HepG2 (cell line): ENCODE measurements at regions not wholly inside any gene's neighbourhood (a gene's known extent, or its start where the extent isn't known, plus 50 kb on each side); places are given as distances from the start of the nearest gene placed in this dataset.
A peak's percentile ranks its signal among the peaks of the same experiment; 100 is the strongest.

Source experiments
- ATAC-seq: fragments of 200-7000 bp; cut with Tn5 transposase; 3 replicates; pipeline ENCODE4 v1.9.1; 2020; ENCODE audit warnings: mild to moderate bottlenecking, moderate library complexity
- BruUV-seq: library from RNA; stranded (reverse); fragments of 400-500 nt; replicated peaks from 2 replicates; lab custom pipeline; 2021; lab: Mats Ljungman, UMichigan
- CTCF ChIA-PET: fragments of 300-600 bp; formaldehyde crosslinking; extraction: SDS; loops from one replicate; lab custom pipeline; 2021; ENCODE audit warnings: low total read pairs, inconsistent platforms, low intra/inter-chr PET ratio; lab: Yijun Ruan, JAX
- POLR2A ChIA-PET: fragments of 350-600 bp; sonication (Branson Sonifier 250); formaldehyde crosslinking; loops from one replicate; lab custom pipeline; 2020; ENCODE audit warnings: antibody characterized with exemption, inconsistent platforms; lab: Yijun Ruan, JAX
- DNase-seq: peaks from one replicate; pipeline ENCODE4 v3.0.0-alpha.2; 2015; ENCODE audit warnings: low spot score
- FAIRE-seq: peaks from 3 replicates; lab custom pipeline; 2011; peaks lifted over from hg19 to GRCh38; lab: Jason Lieb, UNC
- H2AFZ ChIP-seq: one replicate; pipeline ENCODE4 v1.6.1; 2011; ENCODE audit warnings: low read length, inconsistent platforms
- H3K27ac ChIP-seq: fragments of 300-600 bp; 3 replicates; pipeline ENCODE4 v1.8.0; 2011; ENCODE audit warnings: mixed run types, mild to moderate bottlenecking, mixed read lengths, low read length, inconsistent platforms; ENCODE audit not compliant: insufficient read depth; ENCODE audit errors: extremely low read length
- H3K27me3 ChIP-seq, 2 experiments: fragments of 200-600 bp in 1 of 2; 2 replicates in 1 of 2; 3 replicates in 1 of 2; pipeline versions ENCODE4 v1.6.0 to v1.8.0; 2011; ENCODE audit warnings: low read length in 2 of 2, mild to moderate bottlenecking in 2 of 2, moderate library complexity in 2 of 2, inconsistent platforms in 1 of 2; ENCODE audit not compliant: insufficient read depth in 2 of 2, control insufficient read depth in 1 of 2
- H3K36me3 ChIP-seq, 2 experiments: fragments of 200-600 bp in 1 of 2; replicated peaks in 1 of 2; 2 replicates in 1 of 2; 3 replicates in 1 of 2; pipeline versions ENCODE4 v1.5.1 to v1.8.0; 2011; ENCODE audit warnings: low read length in 2 of 2, inconsistent platforms in 1 of 2; ENCODE audit not compliant: insufficient read depth in 2 of 2, control insufficient read depth in 1 of 2
- H3K4me1 ChIP-seq: 2 replicates; pipeline ENCODE4 v1.5.1; 2012; ENCODE audit warnings: low read length, inconsistent platforms; ENCODE audit not compliant: insufficient read depth
- H3K4me2 ChIP-seq: 2 replicates; pipeline ENCODE4 v1.6.0; 2011; ENCODE audit warnings: low read depth, low read length, inconsistent platforms
- H3K4me3 ChIP-seq, 3 experiments: fragments of 200-600 bp in 1 of 3; sonication (generic), shearing (Covaris generic) in 1 of 3; replicated peaks in 1 of 3; 2 replicates each; pipeline ENCODE4 v1.5.1; 2011 to 2016; ENCODE audit warnings: low read length in 3 of 3, inconsistent platforms in 2 of 3, low read depth in 2 of 3, mild to moderate bottlenecking in 2 of 3, control low read depth in 1 of 3, mixed read lengths in 1 of 3; ENCODE audit not compliant: insufficient read depth in 1 of 3
- H3K79me2 ChIP-seq: one replicate; pipeline ENCODE4 v1.6.1; 2011; ENCODE audit warnings: low read length, inconsistent platforms; ENCODE audit not compliant: insufficient read depth
- H3K9ac ChIP-seq: 2 replicates; pipeline ENCODE4 v1.6.0; 2011; ENCODE audit warnings: mild to moderate bottlenecking, low read depth, low read length, inconsistent platforms; ENCODE audit not compliant: insufficient read depth
- H3K9me3 ChIP-seq: 2 replicates; pipeline ENCODE4 v1.5.1; 2012; ENCODE audit warnings: mild to moderate bottlenecking, low read length
- H4K20me1 ChIP-seq: 2 replicates; pipeline ENCODE4 v1.6.0; 2011; ENCODE audit warnings: inconsistent platforms, mild to moderate bottlenecking, low read length, moderate library complexity; ENCODE audit not compliant: insufficient read depth
- CREB1 ChIP-seq, 2 experiments: fragments of 450-650 bp in 1 of 2; IDR thresholded peaks; 2 replicates each; pipeline ENCODE4 v1.6.1; 2016 to 2017; ENCODE audit warnings: control low read depth in 1 of 2, mild to moderate bottlenecking in 1 of 2, missing compliant biosample characterization in 1 of 2, missing genetic modification characterization in 1 of 2
- DR1 ChIP-seq: sonication (generic); formaldehyde crosslinking; IDR thresholded peaks from 2 replicates; pipeline ENCODE4 v1.8.0; 2021; ENCODE audit warnings: mild to moderate bottlenecking, missing genetic modification reagents, inconsistent platforms
- SATB2 ChIP-seq: sonication (generic); formaldehyde crosslinking; IDR thresholded peaks from 2 replicates; pipeline ENCODE4 v1.5.0; 2020; ENCODE audit warnings: missing genetic modification reagents
- SRSF1 ChIP-seq: fragments of 200-400 bp; formaldehyde crosslinking; optimal IDR thresholded peaks from 2 replicates; pipeline ENCODE3; 2017; ENCODE audit warnings: mild to moderate bottlenecking, low read depth, low read length, moderate library complexity
- SRSF4 ChIP-seq: fragments of 200-400 bp; formaldehyde crosslinking; IDR thresholded peaks from one replicate; pipeline ENCODE4 v1.6.1; 2018; ENCODE audit warnings: mild to moderate bottlenecking, low read depth, low read length, moderate library complexity; ENCODE audit not compliant: poor library complexity, severe bottlenecking
- SUZ12 ChIP-seq: fragments of 150-350 bp; IDR thresholded peaks from 2 replicates; pipeline ENCODE4 v1.6.1; 2014; ENCODE audit warnings: low read depth, low read length
- ZMAT3 ChIP-seq: sonication (generic); formaldehyde crosslinking; conservative IDR thresholded peaks from 2 replicates; pipeline ENCODE4 v1.7.0; 2021; ENCODE audit warnings: missing genetic modification reagents
- ZNF143 ChIP-seq: sonication (generic); formaldehyde crosslinking; IDR thresholded peaks from 2 replicates; pipeline ENCODE4 v1.4.0; 2020; ENCODE audit warnings: missing genetic modification reagents
- ZNF562 ChIP-seq: sonication (generic); formaldehyde crosslinking; IDR thresholded peaks from 2 replicates; pipeline ENCODE4 v1.8.0; 2022; ENCODE audit warnings: missing genetic modification reagents, borderline replicate concordance
- ZNF713 ChIP-seq: sonication (generic); formaldehyde crosslinking; IDR thresholded peaks from 2 replicates; pipeline ENCODE4 v1.4.0; 2020; ENCODE audit warnings: mild to moderate bottlenecking, missing genetic modification reagents
- ZNF761 ChIP-seq: sonication (generic); formaldehyde crosslinking; conservative IDR thresholded peaks from 2 replicates; pipeline ENCODE4 v1.4.0; 2020; ENCODE audit warnings: mild to moderate bottlenecking, missing genetic modification reagents
- WGBS: methylation state at CpG from one replicate; pipeline ENCODE4 v1.1.6; 2017; ENCODE audit warnings: low lambda C conversion rate; 5-methylcytosine and 5-hydroxymethylcytosine counted together
- in situ Hi-C: cut with HindIII; loops from 2 replicates; pipeline ENCODE4 v1.10.0; 2017; ENCODE audit warnings: low pct_unique_long_range_greater_than_20kb; ENCODE audit not compliant: extremely low pct_ligation_motif_present
- intact Hi-C: fragments of 100-400 bp; cut with micrococcal nuclease; formaldehyde crosslinking; loops from one replicate; pipeline ENCODE4 v1.10.0; 2022; ENCODE audit not compliant: unreplicated experiment
- TF ChIP-seq, protein P1 (sequence below): sonication (generic); formaldehyde crosslinking; IDR thresholded peaks from 2 replicates; pipeline ENCODE4 v1.9.0; 2021; ENCODE audit warnings: missing genetic modification reagents, borderline replicate concordance
- TF ChIP-seq, protein P2 (sequence below): sonication (generic); formaldehyde crosslinking; IDR thresholded peaks from 2 replicates; pipeline ENCODE4; 2020; ENCODE audit warnings: missing genetic modification reagents, mild to moderate bottlenecking, borderline replicate concordance
- TF ChIP-seq, protein P3 (sequence below): sonication (generic); formaldehyde crosslinking; IDR thresholded peaks from 2 replicates; pipeline ENCODE4 v1.9.0; 2021; ENCODE audit warnings: missing genetic modification reagents, borderline replicate concordance
- TF ChIP-seq, protein P4 (sequence below): sonication (generic); formaldehyde crosslinking; IDR thresholded peaks from 2 replicates; pipeline ENCODE4 v1.5.1; 2020; ENCODE audit warnings: missing genetic modification reagents, mild to moderate bottlenecking, borderline replicate concordance

DNA sequence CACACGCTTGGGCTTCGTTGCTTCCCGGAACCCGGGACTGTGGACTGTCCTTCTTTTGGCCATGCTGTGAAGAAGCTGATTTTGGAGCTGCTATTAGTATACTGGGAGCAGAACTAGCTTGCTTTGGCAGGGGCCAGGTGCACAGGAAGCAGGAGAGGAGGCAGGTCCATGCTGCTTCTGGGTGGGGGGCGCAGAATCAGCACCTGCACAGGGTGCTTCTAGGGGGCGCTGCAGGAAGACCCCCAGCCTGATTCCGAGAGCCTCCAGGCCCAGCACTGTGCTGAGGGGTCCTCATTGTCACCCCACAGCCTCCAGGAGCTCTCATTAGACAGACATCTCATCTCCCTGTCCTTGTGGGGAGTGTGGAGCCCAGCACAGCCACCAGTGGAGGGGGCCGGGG is 252.6 kb upstream of the IRX4 start:
- in situ Hi-C loops: no loop called here
- Histone ChIP-seq H2AFZ (no peak overlapping the region), H3K4me1 (peaks cover 30% of the 10 kb centered on the region), H3K4me2 (peak overlapping the region; percentile 23; the same call in 1 of the 2 replicates), H3K27ac (no peak overlapping the region), H3K4me3 (no peak overlapping the region), H3K79me2 (no peaks in the 10 kb centered on the region), H3K9me3 (no peaks in the 10 kb centered on the region), H3K36me3 (no peaks in the 10 kb centered on the region), H4K20me1 (no peaks in the 10 kb centered on the region), H3K27me3 (peaks cover 3 to 62% of the 10 kb centered on the region in 2 experiments; a peak in 3 of 5 replicates), H3K9ac (no peak overlapping the region)
- CTCF ChIA-PET: no interaction called here
- intact Hi-C loops: no loop called here
- FAIRE-seq: no peak
- POLR2A ChIA-PET: no interaction called here
- BruUV-seq: no TSS peak
- WGBS: 18% methylated on average over 4 of the region's 8 CpGs
- peak; percentile 10; the same call in 1 of the 3 replicates for ATAC-seq
- DNase-seq: no peak
- no peak for TF ChIP-seq ZNF713 (CRISPR knock-in tag)
- TF ChIP-seq SRSF1: no peak
- no peak for TF ChIP-seq ZNF761 (CRISPR knock-in tag)
- TF ChIP-seq, protein P1, sequence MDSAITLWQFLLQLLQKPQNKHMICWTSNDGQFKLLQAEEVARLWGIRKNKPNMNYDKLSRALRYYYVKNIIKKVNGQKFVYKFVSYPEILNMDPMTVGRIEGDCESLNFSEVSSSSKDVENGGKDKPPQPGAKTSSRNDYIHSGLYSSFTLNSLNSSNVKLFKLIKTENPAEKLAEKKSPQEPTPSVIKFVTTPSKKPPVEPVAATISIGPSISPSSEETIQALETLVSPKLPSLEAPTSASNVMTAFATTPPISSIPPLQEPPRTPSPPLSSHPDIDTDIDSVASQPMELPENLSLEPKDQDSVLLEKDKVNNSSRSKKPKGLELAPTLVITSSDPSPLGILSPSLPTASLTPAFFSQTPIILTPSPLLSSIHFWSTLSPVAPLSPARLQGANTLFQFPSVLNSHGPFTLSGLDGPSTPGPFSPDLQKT (CRISPR knock-in tag): no peak
- TF ChIP-seq, protein P2, sequence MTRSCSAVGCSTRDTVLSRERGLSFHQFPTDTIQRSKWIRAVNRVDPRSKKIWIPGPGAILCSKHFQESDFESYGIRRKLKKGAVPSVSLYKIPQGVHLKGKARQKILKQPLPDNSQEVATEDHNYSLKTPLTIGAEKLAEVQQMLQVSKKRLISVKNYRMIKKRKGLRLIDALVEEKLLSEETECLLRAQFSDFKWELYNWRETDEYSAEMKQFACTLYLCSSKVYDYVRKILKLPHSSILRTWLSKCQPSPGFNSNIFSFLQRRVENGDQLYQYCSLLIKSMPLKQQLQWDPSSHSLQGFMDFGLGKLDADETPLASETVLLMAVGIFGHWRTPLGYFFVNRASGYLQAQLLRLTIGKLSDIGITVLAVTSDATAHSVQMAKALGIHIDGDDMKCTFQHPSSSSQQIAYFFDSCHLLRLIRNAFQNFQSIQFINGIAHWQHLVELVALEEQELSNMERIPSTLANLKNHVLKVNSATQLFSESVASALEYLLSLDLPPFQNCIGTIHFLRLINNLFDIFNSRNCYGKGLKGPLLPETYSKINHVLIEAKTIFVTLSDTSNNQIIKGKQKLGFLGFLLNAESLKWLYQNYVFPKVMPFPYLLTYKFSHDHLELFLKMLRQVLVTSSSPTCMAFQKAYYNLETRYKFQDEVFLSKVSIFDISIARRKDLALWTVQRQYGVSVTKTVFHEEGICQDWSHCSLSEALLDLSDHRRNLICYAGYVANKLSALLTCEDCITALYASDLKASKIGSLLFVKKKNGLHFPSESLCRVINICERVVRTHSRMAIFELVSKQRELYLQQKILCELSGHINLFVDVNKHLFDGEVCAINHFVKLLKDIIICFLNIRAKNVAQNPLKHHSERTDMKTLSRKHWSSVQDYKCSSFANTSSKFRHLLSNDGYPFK: no peak
- TF ChIP-seq ZNF143 (CRISPR knock-in tag): no peak
- no peak for TF ChIP-seq ZMAT3 (CRISPR knock-in tag)
- TF ChIP-seq, protein P3, sequence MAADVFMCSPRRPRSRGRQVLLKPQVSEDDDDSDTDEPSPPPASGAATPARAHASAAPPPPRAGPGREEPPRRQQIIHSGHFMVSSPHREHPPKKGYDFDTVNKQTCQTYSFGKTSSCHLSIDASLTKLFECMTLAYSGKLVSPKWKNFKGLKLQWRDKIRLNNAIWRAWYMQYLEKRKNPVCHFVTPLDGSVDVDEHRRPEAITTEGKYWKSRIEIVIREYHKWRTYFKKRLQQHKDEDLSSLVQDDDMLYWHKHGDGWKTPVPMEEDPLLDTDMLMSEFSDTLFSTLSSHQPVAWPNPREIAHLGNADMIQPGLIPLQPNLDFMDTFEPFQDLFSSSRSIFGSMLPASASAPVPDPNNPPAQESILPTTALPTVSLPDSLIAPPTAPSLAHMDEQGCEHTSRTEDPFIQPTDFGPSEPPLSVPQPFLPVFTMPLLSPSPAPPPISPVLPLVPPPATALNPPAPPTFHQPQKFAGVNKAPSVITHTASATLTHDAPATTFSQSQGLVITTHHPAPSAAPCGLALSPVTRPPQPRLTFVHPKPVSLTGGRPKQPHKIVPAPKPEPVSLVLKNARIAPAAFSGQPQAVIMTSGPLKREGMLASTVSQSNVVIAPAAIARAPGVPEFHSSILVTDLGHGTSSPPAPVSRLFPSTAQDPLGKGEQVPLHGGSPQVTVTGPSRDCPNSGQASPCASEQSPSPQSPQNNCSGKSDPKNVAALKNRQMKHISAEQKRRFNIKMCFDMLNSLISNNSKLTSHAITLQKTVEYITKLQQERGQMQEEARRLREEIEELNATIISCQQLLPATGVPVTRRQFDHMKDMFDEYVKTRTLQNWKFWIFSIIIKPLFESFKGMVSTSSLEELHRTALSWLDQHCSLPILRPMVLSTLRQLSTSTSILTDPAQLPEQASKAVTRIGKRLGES (CRISPR knock-in tag): no peak
- no peak for TF ChIP-seq ZNF562 (CRISPR knock-in tag)
- TF ChIP-seq, protein P4, sequence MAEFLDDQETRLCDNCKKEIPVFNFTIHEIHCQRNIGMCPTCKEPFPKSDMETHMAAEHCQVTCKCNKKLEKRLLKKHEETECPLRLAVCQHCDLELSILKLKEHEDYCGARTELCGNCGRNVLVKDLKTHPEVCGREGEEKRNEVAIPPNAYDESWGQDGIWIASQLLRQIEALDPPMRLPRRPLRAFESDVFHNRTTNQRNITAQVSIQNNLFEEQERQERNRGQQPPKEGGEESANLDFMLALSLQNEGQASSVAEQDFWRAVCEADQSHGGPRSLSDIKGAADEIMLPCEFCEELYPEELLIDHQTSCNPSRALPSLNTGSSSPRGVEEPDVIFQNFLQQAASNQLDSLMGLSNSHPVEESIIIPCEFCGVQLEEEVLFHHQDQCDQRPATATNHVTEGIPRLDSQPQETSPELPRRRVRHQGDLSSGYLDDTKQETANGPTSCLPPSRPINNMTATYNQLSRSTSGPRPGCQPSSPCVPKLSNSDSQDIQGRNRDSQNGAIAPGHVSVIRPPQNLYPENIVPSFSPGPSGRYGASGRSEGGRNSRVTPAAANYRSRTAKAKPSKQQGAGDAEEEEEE (CRISPR knock-in tag): no peak
- TF ChIP-seq SATB2 (CRISPR knock-in tag): no peak
- no peak for TF ChIP-seq CREB1 (IDR thresholded peaks at IDR 0.05)
- TF ChIP-seq CREB1 (CRISPR knock-in tag; IDR thresholded peaks at IDR 0.05): no peak
- TF ChIP-seq DR1: no peak
- no peak for TF ChIP-seq SRSF4
- no peak for TF ChIP-seq SUZ12
